ENCODE measurements at regions not wholly inside any gene's neighbourhood (a gene's known extent, or its start where the extent isn't known, plus 50 kb on each side); places are given as distances from the start of the nearest gene placed in this dataset.

DNA sequence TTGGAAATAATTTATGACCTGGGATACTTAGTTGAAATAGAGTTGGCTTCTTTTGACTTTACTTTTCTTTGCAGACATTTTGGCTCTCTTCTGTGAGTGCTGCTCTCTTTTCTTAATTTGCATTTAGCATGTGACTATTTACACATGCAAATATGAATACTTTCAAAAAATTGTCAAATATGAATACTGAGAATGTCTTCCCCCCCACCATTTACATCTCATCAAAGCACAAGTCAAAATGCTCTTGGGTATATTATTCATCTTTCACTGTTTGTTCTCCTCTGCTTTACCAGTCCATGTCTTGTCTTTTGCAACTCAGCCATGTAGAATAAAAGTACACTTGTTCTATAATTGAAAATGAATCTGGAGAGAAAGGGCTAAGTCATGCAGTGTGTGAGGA lies 126.5 kb downstream of the HHIPL2 start:
- no peak overlapping the region for H3T11ph ChIP-seq (ENCODE audit: low read length)
- H4K20me1 ChIP-seq (ENCODE audit: control insufficient read depth, insufficient read depth, insufficient read length) = no peaks in the 10 kb centered on the region
- H4K5ac ChIP-seq (ENCODE audit: insufficient read length, low read depth, low read length) = no peak overlapping the region
- no peak overlapping the region for H3K27ac ChIP-seq (ENCODE audit: insufficient read length, low read depth, low read length)
- H3K56ac ChIP-seq (ENCODE audit: insufficient read length, low read depth, low read length) = no peak overlapping the region
- H3K23me2 ChIP-seq (ENCODE audit: insufficient read length, low read depth, low read length, poor library complexity, severe bottlenecking) = no peaks in the 10 kb centered on the region
- H3K23ac ChIP-seq (ENCODE audit: insufficient read length, low read depth, low read length) = no peak overlapping the region
- H3K79me1 ChIP-seq (ENCODE audit: insufficient read depth, low read depth, low read length, poor library complexity, severe bottlenecking) = no peaks in the 10 kb centered on the region
- H2AK5ac ChIP-seq (ENCODE audit: insufficient read length, low read length) = no peak overlapping the region
- H2BK15ac ChIP-seq (ENCODE audit: low read depth, low read length) = no peak overlapping the region
- no peaks in the 10 kb centered on the region for H3K27me3 Mint-ChIP-seq (ENCODE audit: low read depth)
- no peak overlapping the region for H3K14ac ChIP-seq (ENCODE audit: insufficient read depth, low read length)
- H2BK12ac ChIP-seq (ENCODE audit: insufficient read length, low read depth, low read length) = no peak overlapping the region
- no peaks in the 10 kb centered on the region for H3K79me2 ChIP-seq (ENCODE audit: insufficient read depth, low read length)
- H3K4me2 ChIP-seq (ENCODE audit: insufficient read depth, insufficient read length, low read length) = no peak overlapping the region
- H2BK20ac ChIP-seq (ENCODE audit: low read depth, low read length, poor library complexity, severe bottlenecking) = no peak overlapping the region
- no peaks in the 10 kb centered on the region for H3K9me3 ChIP-seq (ENCODE audit: control insufficient read depth, low read depth, low read length)
- H3K18ac ChIP-seq (ENCODE audit: insufficient read length, low read depth, low read length) = no peak overlapping the region
- H2BK120ac ChIP-seq (ENCODE audit: low read depth, low read length, poor library complexity, severe bottlenecking) = no peak overlapping the region
- no peak for DNase-seq
- no peak overlapping the region for H3K4ac ChIP-seq (ENCODE audit: low read depth, low read length)
- no peaks in the 10 kb centered on the region for H3K4me1 ChIP-seq (ENCODE audit: insufficient read depth, low read length)
- no peak overlapping the region for H3K4me3 Mint-ChIP-seq
- no peak overlapping the region for H3K27ac Mint-ChIP-seq
- no peaks in the 10 kb centered on the region for H3K4me1 Mint-ChIP-seq
- H3K36me3 Mint-ChIP-seq (ENCODE audit: insufficient read depth in 1 of 3, low read depth in 3 of 3) = no peaks in the 10 kb centered on the region
- H3K9ac ChIP-seq (ENCODE audit: extremely low read depth, insufficient read length, low read length) = no peak overlapping the region
- H4K8ac ChIP-seq (replicated peaks; ENCODE audit: insufficient read length, low read depth, low read length) = no peak overlapping the region
- TF ChIP-seq, protein P1, sequence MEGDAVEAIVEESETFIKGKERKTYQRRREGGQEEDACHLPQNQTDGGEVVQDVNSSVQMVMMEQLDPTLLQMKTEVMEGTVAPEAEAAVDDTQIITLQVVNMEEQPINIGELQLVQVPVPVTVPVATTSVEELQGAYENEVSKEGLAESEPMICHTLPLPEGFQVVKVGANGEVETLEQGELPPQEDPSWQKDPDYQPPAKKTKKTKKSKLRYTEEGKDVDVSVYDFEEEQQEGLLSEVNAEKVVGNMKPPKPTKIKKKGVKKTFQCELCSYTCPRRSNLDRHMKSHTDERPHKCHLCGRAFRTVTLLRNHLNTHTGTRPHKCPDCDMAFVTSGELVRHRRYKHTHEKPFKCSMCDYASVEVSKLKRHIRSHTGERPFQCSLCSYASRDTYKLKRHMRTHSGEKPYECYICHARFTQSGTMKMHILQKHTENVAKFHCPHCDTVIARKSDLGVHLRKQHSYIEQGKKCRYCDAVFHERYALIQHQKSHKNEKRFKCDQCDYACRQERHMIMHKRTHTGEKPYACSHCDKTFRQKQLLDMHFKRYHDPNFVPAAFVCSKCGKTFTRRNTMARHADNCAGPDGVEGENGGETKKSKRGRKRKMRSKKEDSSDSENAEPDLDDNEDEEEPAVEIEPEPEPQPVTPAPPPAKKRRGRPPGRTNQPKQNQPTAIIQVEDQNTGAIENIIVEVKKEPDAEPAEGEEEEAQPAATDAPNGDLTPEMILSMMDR (conservative IDR thresholded peaks at IDR 0.05) = no peak
- no peaks in the 10 kb centered on the region for H3K27me3 ChIP-seq (ENCODE audit: insufficient read depth, low read length)
- H2AFZ ChIP-seq (ENCODE audit: low read length) = no peak overlapping the region
- H4K91ac ChIP-seq (ENCODE audit: insufficient read length, low read depth, low read length) = no peak overlapping the region
- peaks cover 0 to 2% of the 10 kb centered on the region in 2 experiments; a peak in 2 of 5 replicates for H3K9me3 Mint-ChIP-seq
- H2BK5ac ChIP-seq (ENCODE audit: insufficient read length, low read length) = no peak overlapping the region
